GM20000 (cell line): ENCODE measurements at regions not wholly inside any gene's neighbourhood (a gene's known extent, or its start where the extent isn't known, plus 50 kb on each side); places are given as distances from the start of the nearest gene placed in this dataset.
A peak's percentile ranks its signal among the peaks of the same experiment; 100 is the strongest.

Experiments used
- DNase-seq: peaks from one replicate; pipeline ENCODE4 v3.0.0; 2012; ENCODE audit warnings: low spot score
- CTCF ChIP-seq: IDR thresholded peaks from 2 replicates; pipeline ENCODE4 v1.5.1; 2012; ENCODE audit warnings: mild to moderate bottlenecking, control low read depth; ENCODE audit errors: extremely low read depth, missing control alignments

- TF ChIP-seq CTCF: no peak
- DNase-seq: no peak
These were observed 398.5 kb upstream of the PROK2 start for GRCh38 chr3:72183489-72183888.

- no peak for DNase-seq
- no peak for TF ChIP-seq CTCF
These were observed 397.3 kb upstream of the PROK2 start for GRCh38 chr3:72182206-72182605.

- TF ChIP-seq CTCF: no peak
- no peak for DNase-seq
These were observed 396.3 kb upstream of the PROK2 start for GRCh38 chr3:72181251-72181650.

- no peak for DNase-seq
- no peak for TF ChIP-seq CTCF
These were observed 395.5 kb upstream of the PROK2 start for GRCh38 chr3:72180405-72180804.

GRCh38 chr3:72179107-72179464 lies 394.1 kb upstream of the PROK2 start:
- no peak for TF ChIP-seq CTCF
- no peak for DNase-seq

- TF ChIP-seq CTCF: no peak
- no peak for DNase-seq
These were observed 393.6 kb upstream of the PROK2 start for GRCh38 chr3:72178463-72179106.

GRCh38 chr3:72177075-72178050 lies 392.4 kb upstream of the PROK2 start:
- peak; percentile 40 for DNase-seq
- TF ChIP-seq CTCF: no peak
